MCF 10A (cell line): ENCODE measurements at regions not wholly inside any gene's neighbourhood (a gene's known extent, or its start where the extent isn't known, plus 50 kb on each side); places are given as distances from the start of the nearest gene placed in this dataset.

Experiments
- BruUV-seq: library from RNA; stranded (reverse); fragments of 400-500 nt; replicated peaks from 2 replicates; lab custom pipeline; 2021; lab: Mats Ljungman, UMichigan
- CTCF ChIA-PET: fragments of 300-600 bp; sonication (Branson Sonifier 250); formaldehyde crosslinking; extraction: SDS; loops from one replicate; lab custom pipeline; 2021; ENCODE audit warnings: antibody characterized with exemption, inconsistent platforms; lab: Yijun Ruan, JAX
- POLR2A ChIA-PET: fragments of 300-600, 350-650 bp; sonication (Branson Sonifier 250); formaldehyde crosslinking; extraction: SDS; loops from one replicate; lab custom pipeline; 2020; ENCODE audit warnings: antibody characterized with exemption, inconsistent platforms; lab: Yijun Ruan, JAX
- DNase-seq: peaks from one replicate; pipeline ENCODE4 v3.0.0-alpha.2; 2018; ENCODE audit not compliant: unreplicated experiment
- H3K27ac Mint-ChIP-seq: one replicate; pipeline ENCODE4 v1.8.0; 2022; ENCODE audit warnings: mild to moderate bottlenecking, low read depth, mixed read lengths; ENCODE audit not compliant: unreplicated experiment
- H3K27me3 Mint-ChIP-seq: one replicate; pipeline ENCODE4 v1.8.0; 2022; ENCODE audit warnings: mixed read lengths; ENCODE audit not compliant: insufficient read depth, unreplicated experiment
- H3K36me3 Mint-ChIP-seq: one replicate; pipeline ENCODE4 v1.8.0; 2022; ENCODE audit warnings: mild to moderate bottlenecking, moderate library complexity, mixed read lengths; ENCODE audit not compliant: insufficient read depth, unreplicated experiment
- H3K4me1 Mint-ChIP-seq: one replicate; pipeline ENCODE4 v1.8.0; 2022; ENCODE audit warnings: mixed read lengths; ENCODE audit not compliant: insufficient read depth, unreplicated experiment
- H3K4me3 Mint-ChIP-seq: one replicate; pipeline ENCODE4 v1.8.0; 2022; ENCODE audit warnings: mild to moderate bottlenecking, moderate library complexity, mixed read lengths; ENCODE audit not compliant: unreplicated experiment
- H3K9me3 Mint-ChIP-seq: one replicate; pipeline ENCODE4 v1.8.0; 2022; ENCODE audit warnings: mixed read lengths; ENCODE audit not compliant: unreplicated experiment
- CTCF ChIP-seq: fragments of 200-600 bp; IDR thresholded peaks from one replicate; pipeline ENCODE4 v1.8.0; 2022; ENCODE audit warnings: antibody characterized with exemption, mild to moderate bottlenecking; ENCODE audit not compliant: unreplicated experiment
- intact Hi-C: fragments of 100-400 bp; cut with micrococcal nuclease; formaldehyde crosslinking; loops from 2 replicates; pipeline ENCODE4 v1.14.1; 2022

DNA sequence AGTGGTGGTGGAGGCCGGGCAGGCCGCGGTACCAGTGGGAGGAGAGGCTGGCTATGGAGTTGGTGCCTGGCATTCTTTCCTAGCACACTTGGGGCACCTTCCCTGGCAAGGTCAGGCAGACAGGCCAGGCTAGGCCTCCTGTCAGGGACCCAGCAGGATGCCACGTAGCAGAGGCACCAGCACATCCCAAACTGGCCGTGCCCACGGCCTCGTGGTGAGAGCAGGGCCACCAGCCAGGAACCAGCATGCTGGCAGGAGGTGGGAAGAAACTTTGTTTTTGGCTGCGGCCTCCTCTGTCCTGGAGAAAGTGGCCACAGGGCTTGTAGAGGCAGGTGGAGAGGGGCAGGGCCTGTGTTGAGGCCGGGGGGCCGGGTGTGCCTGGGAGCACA is 57.6 kb upstream of the CBFA2T3 start:
- Mint-ChIP-seq H3K27ac (no peak overlapping the region), H3K36me3 (no peaks in the 10 kb centered on the region), H3K27me3 (peaks cover 77% of the 10 kb centered on the region), H3K4me3 (no peak overlapping the region), H3K9me3 (peaks cover 15% of the 10 kb centered on the region), H3K4me1 (no peaks in the 10 kb centered on the region)
- TF ChIP-seq CTCF: no peak
- CTCF ChIA-PET: no interaction called here
- no peak for DNase-seq
- no TSS peak for BruUV-seq
- POLR2A ChIA-PET: no interaction called here
- intact Hi-C loops: no loop called here

DNA sequence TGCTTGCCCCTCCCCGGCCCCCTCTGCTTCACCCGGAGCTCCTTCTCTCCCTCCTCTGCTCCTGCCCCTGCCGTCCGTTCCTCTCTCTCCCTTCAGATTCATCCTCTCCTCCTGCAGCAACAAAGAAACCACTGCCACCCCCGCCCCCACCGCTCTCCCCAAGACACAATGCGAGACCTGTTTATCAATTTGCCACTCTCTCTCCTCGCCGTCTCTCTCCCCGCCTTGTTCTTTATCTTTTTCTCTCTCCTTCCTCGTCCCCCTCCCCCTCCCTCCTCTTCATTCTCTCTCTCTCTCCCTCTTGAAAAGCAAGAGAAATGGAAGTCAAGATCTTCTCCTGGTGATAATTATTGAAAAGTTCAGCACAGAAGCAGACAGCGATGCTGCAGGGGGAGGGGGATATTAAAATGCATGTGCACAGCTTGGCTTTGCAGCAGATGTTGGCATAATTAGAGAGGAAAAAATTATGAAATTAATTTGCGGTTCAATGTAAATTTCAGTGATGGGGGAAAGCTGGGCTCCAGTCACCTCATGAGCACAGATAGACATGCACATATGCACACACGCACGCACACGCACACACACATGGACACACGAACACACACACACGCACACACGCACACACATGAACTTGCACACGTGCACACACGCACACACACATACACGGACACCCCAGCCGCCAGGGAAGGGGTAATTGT is 58.1 kb upstream of the CBFA2T3 start:
- Mint-ChIP-seq H3K4me3 (no peak overlapping the region), H3K36me3 (no peaks in the 10 kb centered on the region), H3K27ac (no peak overlapping the region), H3K27me3 (peaks cover 77% of the 10 kb centered on the region), H3K4me1 (no peaks in the 10 kb centered on the region), H3K9me3 (peaks cover 15% of the 10 kb centered on the region)
- ChIA-PET CTCF (no interaction called here), POLR2A (no interaction called here)
- TF ChIP-seq CTCF: no peak
- no peak for DNase-seq
- intact Hi-C loops: no loop called here
- BruUV-seq: no TSS peak

DNA sequence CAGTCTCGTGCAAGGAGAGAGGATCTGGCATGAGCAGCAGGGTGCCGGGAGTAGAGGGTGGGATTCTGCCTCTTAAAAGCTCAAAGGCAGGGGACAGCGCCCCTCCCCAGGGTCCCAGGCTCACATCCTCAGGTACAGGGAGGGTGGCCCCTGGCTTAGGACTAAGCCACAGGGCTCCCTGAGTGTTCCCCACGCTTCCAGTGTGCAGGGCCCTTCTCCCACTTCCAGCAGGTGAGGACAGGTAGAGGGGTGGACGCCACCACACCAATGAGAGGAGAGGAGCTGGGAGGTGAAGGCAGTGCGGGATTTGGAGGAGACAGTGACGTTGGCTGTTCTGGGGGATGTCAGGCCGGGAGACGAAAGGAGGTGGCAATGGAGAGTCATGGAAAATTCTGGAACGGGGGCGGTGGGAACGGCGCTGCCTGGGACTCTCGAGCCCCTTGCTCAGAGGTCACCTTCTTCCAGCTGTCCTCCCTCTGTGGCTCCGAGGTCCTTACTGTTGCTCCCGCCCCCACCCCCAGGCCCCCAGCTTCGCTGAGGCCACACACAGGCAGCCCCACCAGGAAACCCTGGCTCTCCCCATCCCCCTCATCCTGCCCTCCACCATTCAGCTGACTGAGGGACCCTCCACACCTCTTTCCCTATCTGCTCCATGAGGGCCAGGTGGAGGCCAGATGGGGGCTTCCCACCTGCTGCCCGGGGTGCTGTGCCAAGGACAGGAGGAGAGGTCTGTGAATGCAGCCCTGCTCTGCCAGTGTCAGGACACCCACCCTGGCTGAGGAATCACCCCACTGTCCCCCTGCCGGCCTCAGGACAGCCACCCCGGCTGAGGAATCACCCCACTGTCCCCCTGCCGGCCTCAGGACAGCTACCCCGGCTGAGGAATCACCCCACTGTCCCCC is 57.7 kb upstream of the ACSF3 start:
- H3K27me3 Mint-ChIP-seq: peaks cover 79% of the 10 kb centered on the region
- intact Hi-C loops: no loop called here
- H3K27ac Mint-ChIP-seq: no peak overlapping the region
- no peaks in the 10 kb centered on the region for H3K36me3 Mint-ChIP-seq
- POLR2A ChIA-PET: no interaction called here
- TF ChIP-seq CTCF: no peak
- no peak for DNase-seq
- CTCF ChIA-PET: no interaction called here
- no peaks in the 10 kb centered on the region for H3K4me1 Mint-ChIP-seq
- BruUV-seq: no TSS peak
- peaks cover 15% of the 10 kb centered on the region for H3K9me3 Mint-ChIP-seq
- H3K4me3 Mint-ChIP-seq: no peak overlapping the region

DNA sequence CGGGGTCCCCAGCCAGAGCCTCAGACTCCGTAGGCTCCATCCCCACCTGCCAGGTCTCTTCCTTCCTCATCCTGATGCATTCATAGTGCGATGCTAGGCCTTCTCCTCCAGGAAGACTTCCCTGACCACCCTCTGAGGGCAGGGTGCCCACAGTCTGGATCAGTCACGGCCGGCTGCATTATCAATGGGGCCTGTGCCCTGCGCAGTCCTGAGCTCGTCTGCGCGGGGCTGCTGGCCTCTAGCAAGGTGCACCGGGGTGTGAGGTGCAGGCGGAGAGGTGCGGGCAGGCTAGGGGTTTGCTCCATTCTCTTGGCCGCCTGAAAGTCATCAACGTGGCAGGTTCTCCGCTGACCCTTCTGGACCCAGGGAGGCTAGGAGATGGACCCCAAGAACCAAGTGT is 56.9 kb upstream of the ACSF3 start:
- no peak overlapping the region for H3K4me3 Mint-ChIP-seq
- POLR2A ChIA-PET: no interaction called here
- intact Hi-C loops: no loop called here
- H3K27me3 Mint-ChIP-seq: peaks cover 74% of the 10 kb centered on the region
- no peaks in the 10 kb centered on the region for H3K36me3 Mint-ChIP-seq
- DNase-seq: no peak
- no peak for TF ChIP-seq CTCF
- CTCF ChIA-PET: no interaction called here
- no TSS peak for BruUV-seq
- no peak overlapping the region for H3K27ac Mint-ChIP-seq
- H3K4me1 Mint-ChIP-seq: no peaks in the 10 kb centered on the region
- peaks cover 8% of the 10 kb centered on the region for H3K9me3 Mint-ChIP-seq
